ENCODE measurements at regions not wholly inside any gene's neighbourhood (a gene's known extent, or its start where the extent isn't known, plus 50 kb on each side); places are given as distances from the start of the nearest gene placed in this dataset.
"Not testable (repeated sequence)": the region's sequence is repeated elsewhere in the genome, so short reads cannot be mapped to it uniquely, and the experiment has no call there.

- DNase-seq = not testable (repeated sequence)
Measured at GRCh38 chr10:129213996-129214395, 253.0 kb upstream of the MGMT start.

GRCh38 chr10:129219364-129219763 is 247.7 kb upstream of the MGMT start:
- no peak for DNase-seq

GRCh38 chr10:129222436-129222835 is 244.6 kb upstream of the MGMT start:
- DNase-seq = no peak

GRCh38 chr10:129223363-129223762 is 243.7 kb upstream of the MGMT start:
- DNase-seq = no peak

GRCh38 chr10:129224065-129224464 is 243.0 kb upstream of the MGMT start:
- DNase-seq = no peak

- no peak for DNase-seq
Measured at GRCh38 chr10:129231821-129232220, 235.2 kb upstream of the MGMT start.

- no peak for DNase-seq
Measured at GRCh38 chr10:129233351-129234148, 233.5 kb upstream of the MGMT start.

GRCh38 chr10:129236274-129236691 is 230.8 kb upstream of the MGMT start:
- DNase-seq = no peak

GRCh38 chr10:129241461-129241860 is 225.6 kb upstream of the MGMT start:
- DNase-seq = no peak

- DNase-seq = no peak
Measured at GRCh38 chr10:129244298-129244697, 222.7 kb upstream of the MGMT start.

- no peak for DNase-seq
Measured at GRCh38 chr10:129244757-129245156, 222.3 kb upstream of the MGMT start.

GRCh38 chr10:129253161-129253864 is 213.7 kb upstream of the MGMT start:
- no peak for DNase-seq

GRCh38 chr10:129253865-129254179 is 213.2 kb upstream of the MGMT start:
- DNase-seq = no peak

GRCh38 chr10:129258283-129258923 is 208.6 kb upstream of the MGMT start:
- DNase-seq = no peak

GRCh38 chr10:129259128-129259815 is 207.8 kb upstream of the MGMT start:
- no peak for DNase-seq

GRCh38 chr10:129272176-129272575 is 194.9 kb upstream of the MGMT start:
- DNase-seq = no peak

- DNase-seq = no peak
Measured at GRCh38 chr10:129272866-129273650, 194.0 kb upstream of the MGMT start.

GRCh38 chr10:129273860-129274259 is 193.2 kb upstream of the MGMT start:
- no peak for DNase-seq

- no peak for DNase-seq
Measured at GRCh38 chr10:129274748-129275474, 192.1 kb upstream of the MGMT start.

GRCh38 chr10:129275886-129276285 is 191.2 kb upstream of the MGMT start:
- no peak for DNase-seq

- DNase-seq = no peak
Measured at GRCh38 chr10:129277084-129277483, 190.0 kb upstream of the MGMT start.

GRCh38 chr10:129277841-129278240 is 189.2 kb upstream of the MGMT start:
- no peak for DNase-seq
